Body of pancreas (tissue), 4 donors: ENCODE measurements at regions not wholly inside any gene's neighbourhood (a gene's known extent, or its start where the extent isn't known, plus 50 kb on each side); places are given as distances from the start of the nearest gene placed in this dataset.

Source experiments
- ATAC-seq: fragments of 150-250 bp; one replicate; pipeline ENCODE4 v1.9.1; 2016
- DNase-seq, 4 donors: peaks; one replicate each; pipeline ENCODE4 v3.0.0-alpha.2; 2019
- H3K27ac ChIP-seq, 4 donors: fragments of 200-600 bp; sonication (generic); 1 replicate in 3 of 4; 2 replicates in 1 of 4; pipeline versions ENCODE4 v1.5.1 to v1.6.1; 2016 to 2019; ENCODE audit warnings: mild to moderate bottlenecking in 1 of 4, mixed read lengths in 1 of 4, moderate library complexity in 1 of 4
- H3K27me3 ChIP-seq, 2 donors: fragments of 200-600 bp; sonication (generic); one replicate each; pipeline ENCODE4 v1.6.0; 2016; ENCODE audit warnings: mild to moderate bottlenecking in 1 of 2
- H3K36me3 ChIP-seq, 2 donors: fragments of 200-600 bp; sonication (generic); replicated peaks in 1 of 2; 2 replicates each; pipeline ENCODE4 v1.5.1; 2016; ENCODE audit warnings: low read depth in 2 of 2; ENCODE audit not compliant: insufficient read depth in 1 of 2
- H3K4me1 ChIP-seq: fragments of 200-600 bp; sonication (generic); one replicate; pipeline ENCODE4 v1.6.0; 2016
- H3K4me3 ChIP-seq, 2 donors: fragments of 200-600 bp; sonication (generic); 1 replicate in 1 of 2; 2 replicates in 1 of 2; pipeline ENCODE4 v1.5.1; 2016 to 2019
- H3K9me3 ChIP-seq, 3 donors: fragments of 200-600 bp; sonication (generic); 1 replicate in 2 of 3; 2 replicates in 1 of 3; pipeline ENCODE4 v1.5.1; 2016
- POLR2A ChIP-seq, 3 donors: fragments of 450-650 bp; IDR thresholded peaks; one replicate each; pipeline ENCODE4 v1.6.1; 2016; ENCODE audit warnings: antibody characterized with exemption in 3 of 3, mild to moderate bottlenecking in 2 of 3
- WGBS, 2 donors: methylation state at CpG; one replicate each; pipeline ENCODE4 v1.1.5; 2017; 5-methylcytosine and 5-hydroxymethylcytosine counted together
- intact Hi-C: fragments of 100-400 bp; cut with DNase I; formaldehyde crosslinking; loops from one replicate; pipeline ENCODE4 v1.15.1; 2023
- TF ChIP-seq, protein P1 (sequence below), 7 experiments: fragments of 450-650 bp in 4 of 7; fragments of 200-600 bp in 3 of 7; sonication (generic) in 3 of 7; IDR thresholded peaks; one replicate each; pipeline ENCODE4 v1.5.1; 2016 to 2019; ENCODE audit warnings: antibody characterized with exemption in 7 of 7

DNA sequence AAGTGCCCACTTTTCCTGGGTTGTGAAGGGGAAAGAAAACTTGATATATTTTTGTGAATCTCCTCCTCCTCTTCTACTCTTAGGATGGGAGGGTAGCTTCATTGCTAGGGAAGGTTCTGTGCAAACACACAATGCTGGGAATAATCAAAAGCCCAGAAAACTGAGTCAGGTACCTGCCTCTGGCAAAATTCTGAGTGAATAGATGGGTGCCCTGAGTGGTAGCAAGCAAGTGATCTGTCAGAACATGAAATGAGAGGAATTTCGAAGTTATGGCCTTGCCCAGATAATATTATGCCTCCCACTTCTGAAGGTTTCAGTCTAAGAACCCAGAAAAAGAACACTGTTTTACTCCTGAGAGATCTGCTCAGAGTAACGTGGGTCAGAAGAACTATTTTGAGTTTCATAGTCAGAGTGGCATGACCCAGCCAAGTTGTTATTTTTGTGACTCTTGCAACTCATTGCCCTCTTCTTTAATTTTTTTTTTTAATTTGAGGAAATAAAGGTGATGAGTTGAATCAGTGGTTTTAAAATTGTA lies 158.3 kb downstream of the BMP2 start:
- WGBS, 2 donors: 38% methylated on average over 2 of the region's 2 CpGs
- intact Hi-C loops: no loop called here
- DNase-seq: no peak

DNA sequence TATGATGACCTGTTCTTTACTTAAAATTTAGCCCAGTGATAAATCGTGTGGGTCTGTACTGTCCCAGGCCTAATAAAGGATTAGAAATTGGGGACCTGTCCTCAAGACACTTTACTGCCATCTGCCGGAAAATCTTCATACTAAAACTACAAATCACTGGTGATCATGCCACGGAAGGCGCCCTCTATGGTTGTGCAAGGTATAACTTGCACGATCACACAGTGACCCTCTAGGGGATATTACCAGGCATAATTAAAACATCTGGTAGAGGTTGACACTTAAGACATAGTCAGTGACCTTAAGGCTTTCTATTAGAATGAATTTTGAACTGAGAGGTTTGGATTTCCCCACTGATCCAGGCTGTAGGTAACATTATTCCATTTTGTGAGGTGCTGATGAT lies 172.6 kb downstream of the BMP2 start:
- DNase-seq: peak in 1 of 4 donors; percentile 3
- H3K36me3 ChIP-seq: no peaks in the 10 kb centered on the region
- TF ChIP-seq, protein P1, sequence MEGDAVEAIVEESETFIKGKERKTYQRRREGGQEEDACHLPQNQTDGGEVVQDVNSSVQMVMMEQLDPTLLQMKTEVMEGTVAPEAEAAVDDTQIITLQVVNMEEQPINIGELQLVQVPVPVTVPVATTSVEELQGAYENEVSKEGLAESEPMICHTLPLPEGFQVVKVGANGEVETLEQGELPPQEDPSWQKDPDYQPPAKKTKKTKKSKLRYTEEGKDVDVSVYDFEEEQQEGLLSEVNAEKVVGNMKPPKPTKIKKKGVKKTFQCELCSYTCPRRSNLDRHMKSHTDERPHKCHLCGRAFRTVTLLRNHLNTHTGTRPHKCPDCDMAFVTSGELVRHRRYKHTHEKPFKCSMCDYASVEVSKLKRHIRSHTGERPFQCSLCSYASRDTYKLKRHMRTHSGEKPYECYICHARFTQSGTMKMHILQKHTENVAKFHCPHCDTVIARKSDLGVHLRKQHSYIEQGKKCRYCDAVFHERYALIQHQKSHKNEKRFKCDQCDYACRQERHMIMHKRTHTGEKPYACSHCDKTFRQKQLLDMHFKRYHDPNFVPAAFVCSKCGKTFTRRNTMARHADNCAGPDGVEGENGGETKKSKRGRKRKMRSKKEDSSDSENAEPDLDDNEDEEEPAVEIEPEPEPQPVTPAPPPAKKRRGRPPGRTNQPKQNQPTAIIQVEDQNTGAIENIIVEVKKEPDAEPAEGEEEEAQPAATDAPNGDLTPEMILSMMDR (IDR thresholded peaks at IDR 0.05): peak in 6 of 7 experiments; percentile 5 to 32 (median 20)
- no peak for TF ChIP-seq POLR2A (IDR thresholded peaks at IDR 0.05)
- H3K9me3 ChIP-seq: no peaks in the 10 kb centered on the region
- H3K4me3 ChIP-seq: no peak overlapping the region
- no peak for ATAC-seq
- no peak overlapping the region for H3K27ac ChIP-seq
- 32 to 44% methylated on average over 5 of the region's 5 CpGs for WGBS, 2 donors
- no peaks in the 10 kb centered on the region for H3K27me3 ChIP-seq
- intact Hi-C loops: no loop called here
- no peaks in the 10 kb centered on the region for H3K4me1 ChIP-seq

More for the DNA sequence above, 158.3 kb downstream of the BMP2 start:
- Histone ChIP-seq H3K9me3 (no peaks in the 10 kb centered on the region), H3K4me1 (no peaks in the 10 kb centered on the region), H3K36me3 (no peaks in the 10 kb centered on the region), H3K4me3 (no peak overlapping the region), H3K27me3 (no peaks in the 10 kb centered on the region), H3K27ac (no peak overlapping the region)
- ATAC-seq: no peak
- no peak for TF ChIP-seq POLR2A (IDR thresholded peaks at IDR 0.05)
- TF ChIP-seq, protein P1 (IDR thresholded peaks at IDR 0.05): no peak

DNA sequence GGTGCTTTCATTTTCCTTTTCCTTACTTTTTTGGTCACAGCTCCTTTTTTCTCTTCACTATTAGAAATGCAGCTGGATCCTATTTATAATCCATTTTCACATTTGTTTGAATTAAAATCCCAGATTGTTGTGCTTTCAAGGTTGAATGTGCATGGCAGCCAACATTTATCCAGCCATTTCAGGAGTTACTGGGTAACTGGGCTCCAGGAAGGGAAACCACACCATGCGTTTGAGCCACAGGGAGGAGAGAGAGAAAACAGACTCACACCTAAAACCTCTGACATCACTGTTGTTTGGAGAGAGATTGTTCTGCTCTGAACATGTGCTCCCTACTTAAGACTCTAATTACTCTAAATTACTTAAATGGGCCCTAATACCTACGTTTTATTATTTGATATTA lies 173.4 kb downstream of the BMP2 start:
- DNase-seq (no peak), ATAC-seq (no peak)
- Histone ChIP-seq H3K27me3 (no peaks in the 10 kb centered on the region), H3K4me3 (no peak overlapping the region), H3K36me3 (no peaks in the 10 kb centered on the region), H3K27ac (no peak overlapping the region), H3K4me1 (no peaks in the 10 kb centered on the region), H3K9me3 (no peaks in the 10 kb centered on the region)
- intact Hi-C loops: no loop called here
- 11 to 17% methylated on average over 2 of the region's 2 CpGs for WGBS, 2 donors
- TF ChIP-seq, protein P1 (IDR thresholded peaks at IDR 0.05): no peak
- TF ChIP-seq POLR2A (IDR thresholded peaks at IDR 0.05): no peak

DNA sequence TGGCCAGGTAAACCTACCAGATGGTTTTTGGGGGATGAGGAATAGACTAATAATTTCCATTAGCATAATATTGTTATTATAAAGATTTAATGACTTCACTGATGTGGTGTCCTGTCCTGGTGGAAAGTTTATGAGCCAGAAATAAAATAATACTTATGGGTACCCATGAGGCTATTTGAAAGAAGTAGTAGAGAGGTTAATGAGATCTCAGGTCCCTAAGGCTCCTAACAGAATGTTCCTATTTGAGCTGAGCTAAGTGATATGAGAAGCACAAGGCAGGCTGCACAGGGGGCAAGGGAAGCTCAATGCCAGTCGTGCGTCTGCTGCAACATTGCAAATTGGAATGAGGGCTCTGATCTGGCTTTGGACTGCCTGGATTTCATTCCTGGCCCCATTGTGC lies 174.1 kb downstream of the BMP2 start:
- H3K27me3 ChIP-seq: no peaks in the 10 kb centered on the region
- DNase-seq: no peak
- no peak overlapping the region for H3K4me3 ChIP-seq
- intact Hi-C loops: no loop called here
- TF ChIP-seq, protein P1 (IDR thresholded peaks at IDR 0.05): no peak
- no peak for TF ChIP-seq POLR2A (IDR thresholded peaks at IDR 0.05)
- 73% methylated on average over 2 of the region's 2 CpGs for WGBS, 2 donors
- no peaks in the 10 kb centered on the region for H3K36me3 ChIP-seq
- ATAC-seq: no peak
- no peak overlapping the region for H3K27ac ChIP-seq
- no peaks in the 10 kb centered on the region for H3K9me3 ChIP-seq
- H3K4me1 ChIP-seq: no peaks in the 10 kb centered on the region

DNA sequence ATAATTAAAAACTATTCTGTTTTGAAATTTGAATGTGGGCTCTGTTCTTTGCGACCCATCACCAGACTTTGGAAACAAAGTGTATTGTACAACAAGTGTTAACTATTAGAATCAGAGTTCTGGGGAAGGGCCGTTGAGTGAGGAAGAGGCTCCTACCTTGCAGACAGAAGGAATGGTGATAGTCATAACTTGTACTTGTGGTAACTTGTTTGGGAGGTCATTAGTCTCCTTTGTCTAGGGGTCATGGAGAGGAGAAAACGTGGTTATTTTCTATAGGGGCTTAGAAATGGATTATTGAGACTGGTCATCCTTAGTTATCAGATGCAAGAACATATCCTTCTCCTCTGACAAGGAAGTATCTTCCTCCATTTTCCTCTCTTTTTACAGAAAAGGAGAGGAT lies 174.8 kb downstream of the BMP2 start:
- H3K27me3 ChIP-seq: no peaks in the 10 kb centered on the region
- intact Hi-C loops: no loop called here
- 53 to 74% methylated on average over 3 of the region's 3 CpGs for WGBS, 2 donors
- H3K27ac ChIP-seq: no peak overlapping the region
- no peaks in the 10 kb centered on the region for H3K36me3 ChIP-seq
- no peak for TF ChIP-seq POLR2A (IDR thresholded peaks at IDR 0.05)
- TF ChIP-seq, protein P1 (IDR thresholded peaks at IDR 0.05): no peak
- H3K4me3 ChIP-seq: no peak overlapping the region
- H3K4me1 ChIP-seq: no peaks in the 10 kb centered on the region
- no peaks in the 10 kb centered on the region for H3K9me3 ChIP-seq
- ATAC-seq: no peak
- DNase-seq: no peak
